DND-41 (cell line): ENCODE measurements at regions not wholly inside any gene's neighbourhood (a gene's known extent, or its start where the extent isn't known, plus 50 kb on each side); places are given as distances from the start of the nearest gene placed in this dataset.

Experiments
- ATAC-seq: fragments of 200-7000 bp; cut with Tn5 transposase; 3 replicates; pipeline ENCODE4 v1.9.1; 2021; ENCODE audit warnings: low read depth; ENCODE audit not compliant: insufficient read depth
- DNase-seq: peaks from one replicate; pipeline ENCODE4 v3.0.0-alpha.2; 2020
- H2AFZ ChIP-seq: 2 replicates; pipeline ENCODE4 v1.6.0; 2012; ENCODE audit warnings: low read depth, low read length
- H3K27ac ChIP-seq: 2 replicates; pipeline ENCODE4 v1.5.1; 2012; ENCODE audit warnings: low read length, inconsistent platforms
- H3K27me3 ChIP-seq: fragments of 200-600 bp; sonication (generic); 2 replicates; pipeline ENCODE4 v1.6.0; 2012; ENCODE audit warnings: low read length, mild to moderate bottlenecking, inconsistent platforms; ENCODE audit not compliant: insufficient read depth, poor library complexity
- H3K36me3 ChIP-seq: 2 replicates; pipeline ENCODE4 v1.5.1; 2012; ENCODE audit warnings: low read length, inconsistent platforms; ENCODE audit not compliant: insufficient read depth
- H3K4me1 ChIP-seq: 2 replicates; pipeline ENCODE4 v1.5.1; 2012; ENCODE audit warnings: mild to moderate bottlenecking, low read length; ENCODE audit not compliant: insufficient read depth
- H3K4me2 ChIP-seq: 2 replicates; pipeline ENCODE4 v1.6.0; 2012; ENCODE audit warnings: mild to moderate bottlenecking, moderate library complexity, low read length, inconsistent platforms; ENCODE audit not compliant: insufficient read depth
- H3K4me3 ChIP-seq, 2 experiments: fragments of 200-600 bp in 1 of 2; shearing (Covaris generic) in 1 of 2; 2 replicates each; pipeline ENCODE4 v1.5.1; 2012 to 2016; ENCODE audit warnings: inconsistent platforms in 2 of 2, low read length in 2 of 2, mild to moderate bottlenecking in 2 of 2, low read depth in 1 of 2, moderate library complexity in 1 of 2
- H3K79me2 ChIP-seq: 2 replicates; pipeline ENCODE4 v1.6.0; 2012; ENCODE audit warnings: low read length, inconsistent platforms; ENCODE audit not compliant: insufficient read depth
- H3K9ac ChIP-seq: 2 replicates; pipeline ENCODE4 v1.6.0; 2012; ENCODE audit warnings: low read depth, mild to moderate bottlenecking, inconsistent platforms, low read length, moderate library complexity
- H3K9me3 ChIP-seq: 2 replicates; pipeline ENCODE4 v1.5.1; 2012; ENCODE audit warnings: low read length, moderate library complexity, mild to moderate bottlenecking, inconsistent platforms; ENCODE audit not compliant: insufficient read depth, severe bottlenecking
- H4K20me1 ChIP-seq: 2 replicates; pipeline ENCODE4 v1.6.0; 2012; ENCODE audit warnings: low read length; ENCODE audit not compliant: insufficient read depth
- EZH2 ChIP-seq: IDR thresholded peaks from 3 replicates; pipeline ENCODE4 v1.6.1; 2012; ENCODE audit warnings: borderline replicate concordance, low read depth, mild to moderate bottlenecking, moderate library complexity, low read length, inconsistent platforms; ENCODE audit not compliant: severe bottlenecking
- TF ChIP-seq, protein P1 (sequence below): IDR thresholded peaks from 2 replicates; pipeline ENCODE4 v1.5.1; 2012; ENCODE audit warnings: borderline replicate concordance, low read length, moderate library complexity, mild to moderate bottlenecking; ENCODE audit not compliant: poor library complexity, severe bottlenecking; ENCODE audit errors: extremely low read depth

GRCh38 chr4:28151314-28151713 lies 1290.7 kb downstream of the STIM2 start:
- DNase-seq (no peak), ATAC-seq (no peak)
- Histone ChIP-seq H3K36me3 (no peaks in the 10 kb centered on the region), H3K27ac (no peak overlapping the region), H3K4me1 (no peaks in the 10 kb centered on the region), H4K20me1 (no peaks in the 10 kb centered on the region), H2AFZ (no peak overlapping the region), H3K9ac (no peak overlapping the region), H3K4me2 (no peak overlapping the region), H3K9me3 (no peaks in the 10 kb centered on the region), H3K79me2 (no peaks in the 10 kb centered on the region), H3K27me3 (no peaks in the 10 kb centered on the region), H3K4me3 (no peak overlapping the region)
- TF ChIP-seq, protein P1, sequence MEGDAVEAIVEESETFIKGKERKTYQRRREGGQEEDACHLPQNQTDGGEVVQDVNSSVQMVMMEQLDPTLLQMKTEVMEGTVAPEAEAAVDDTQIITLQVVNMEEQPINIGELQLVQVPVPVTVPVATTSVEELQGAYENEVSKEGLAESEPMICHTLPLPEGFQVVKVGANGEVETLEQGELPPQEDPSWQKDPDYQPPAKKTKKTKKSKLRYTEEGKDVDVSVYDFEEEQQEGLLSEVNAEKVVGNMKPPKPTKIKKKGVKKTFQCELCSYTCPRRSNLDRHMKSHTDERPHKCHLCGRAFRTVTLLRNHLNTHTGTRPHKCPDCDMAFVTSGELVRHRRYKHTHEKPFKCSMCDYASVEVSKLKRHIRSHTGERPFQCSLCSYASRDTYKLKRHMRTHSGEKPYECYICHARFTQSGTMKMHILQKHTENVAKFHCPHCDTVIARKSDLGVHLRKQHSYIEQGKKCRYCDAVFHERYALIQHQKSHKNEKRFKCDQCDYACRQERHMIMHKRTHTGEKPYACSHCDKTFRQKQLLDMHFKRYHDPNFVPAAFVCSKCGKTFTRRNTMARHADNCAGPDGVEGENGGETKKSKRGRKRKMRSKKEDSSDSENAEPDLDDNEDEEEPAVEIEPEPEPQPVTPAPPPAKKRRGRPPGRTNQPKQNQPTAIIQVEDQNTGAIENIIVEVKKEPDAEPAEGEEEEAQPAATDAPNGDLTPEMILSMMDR, result no peak
- TF ChIP-seq EZH2, result no peak

DNA sequence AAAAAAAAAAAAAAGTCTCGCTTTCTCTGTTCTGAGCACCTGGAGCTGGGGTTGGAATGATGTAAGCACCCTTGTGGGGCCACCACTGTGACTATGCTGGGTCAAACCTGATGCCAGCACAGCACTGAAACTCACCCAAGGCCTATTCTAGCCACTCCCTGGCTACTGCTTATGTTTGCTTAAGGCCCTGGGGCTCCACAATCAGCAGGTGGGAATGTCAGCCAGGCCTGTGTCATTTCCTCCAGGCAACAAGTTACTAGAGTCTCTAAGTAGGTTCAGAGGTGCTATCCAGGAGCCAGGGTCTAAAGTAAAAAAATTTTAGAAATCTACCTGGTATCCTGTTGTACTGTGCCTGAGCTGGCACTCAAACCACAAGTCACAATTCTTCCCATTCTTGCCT lies 1306.8 kb downstream of the STIM2 start:
- no peak overlapping the region for H3K4me2 ChIP-seq
- H3K9ac ChIP-seq, result no peak overlapping the region
- H3K4me1 ChIP-seq, result no peaks in the 10 kb centered on the region
- TF ChIP-seq, protein P1, result no peak
- no peak for TF ChIP-seq EZH2
- no peaks in the 10 kb centered on the region for H3K27me3 ChIP-seq
- no peak overlapping the region for H3K27ac ChIP-seq
- H4K20me1 ChIP-seq, result no peaks in the 10 kb centered on the region
- no peak for ATAC-seq
- no peak for DNase-seq
- H3K79me2 ChIP-seq, result no peaks in the 10 kb centered on the region
- H3K9me3 ChIP-seq, result no peaks in the 10 kb centered on the region
- no peak overlapping the region for H2AFZ ChIP-seq
- no peaks in the 10 kb centered on the region for H3K36me3 ChIP-seq
- H3K4me3 ChIP-seq, result no peak overlapping the region

DNA sequence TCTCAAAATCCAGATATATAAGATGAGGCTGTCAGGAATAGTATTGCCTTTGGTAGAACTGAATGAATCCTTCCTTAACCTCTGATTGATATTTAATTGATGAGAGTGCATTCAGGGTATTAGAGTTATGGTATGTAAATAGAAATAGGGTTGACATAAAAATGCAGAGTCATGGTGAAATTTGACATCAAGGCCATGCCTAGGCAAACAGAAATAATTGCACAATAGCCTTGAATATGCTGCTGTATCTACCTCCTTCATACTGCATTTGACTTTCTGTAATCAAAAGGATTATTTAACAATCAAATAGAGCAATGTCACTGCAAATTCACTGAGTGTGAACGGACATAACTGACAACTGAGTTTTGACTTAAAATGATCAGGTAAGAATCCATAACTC lies 1316.3 kb downstream of the STIM2 start:
- Histone ChIP-seq H3K36me3 (no peaks in the 10 kb centered on the region), H3K27me3 (no peaks in the 10 kb centered on the region), H3K4me2 (no peak overlapping the region), H3K4me1 (no peaks in the 10 kb centered on the region), H3K9me3 (no peaks in the 10 kb centered on the region), H2AFZ (no peak overlapping the region), H3K9ac (no peak overlapping the region), H3K79me2 (no peaks in the 10 kb centered on the region), H3K4me3 (no peak overlapping the region), H3K27ac (no peak overlapping the region), H4K20me1 (no peaks in the 10 kb centered on the region)
- ATAC-seq (no peak), DNase-seq (no peak)
- no peak for TF ChIP-seq EZH2
- TF ChIP-seq, protein P1, result no peak

- no peak overlapping the region for H3K4me3 ChIP-seq
- no peaks in the 10 kb centered on the region for H3K9me3 ChIP-seq
- no peaks in the 10 kb centered on the region for H4K20me1 ChIP-seq
- H3K4me2 ChIP-seq, result no peak overlapping the region
- H3K36me3 ChIP-seq, result no peaks in the 10 kb centered on the region
- no peak overlapping the region for H3K27ac ChIP-seq
- ATAC-seq, result no peak
- H2AFZ ChIP-seq, result no peak overlapping the region
- no peak overlapping the region for H3K9ac ChIP-seq
- H3K79me2 ChIP-seq, result no peaks in the 10 kb centered on the region
- TF ChIP-seq, protein P1, result no peak
- TF ChIP-seq EZH2, result no peak
- no peak for DNase-seq
- no peaks in the 10 kb centered on the region for H3K4me1 ChIP-seq
- no peaks in the 10 kb centered on the region for H3K27me3 ChIP-seq
These were observed 1317.0 kb downstream of the STIM2 start for GRCh38 chr4:28177641-28178040.
